GM12878 (cell line): ENCODE measurements at regions not wholly inside any gene's neighbourhood (a gene's known extent, or its start where the extent isn't known, plus 50 kb on each side); places are given as distances from the start of the nearest gene placed in this dataset.

Experiments
- ATAC-seq: fragments of 200-7000 bp; cut with Tn5 transposase; 3 replicates; pipeline ENCODE4 v1.9.1; 2020; ENCODE audit warnings: mild to moderate bottlenecking, moderate library complexity
- BruUV-seq: library from RNA; stranded (reverse); fragments of 400-500 nt; replicated peaks from 2 replicates; lab custom pipeline; 2021; lab: Mats Ljungman, UMichigan
- CTCF ChIA-PET: fragments of 300-600 bp; sonication (Branson Sonifier 250); formaldehyde crosslinking; extraction: SDS; loops from one replicate; lab custom pipeline; 2021; ENCODE audit warnings: inconsistent platforms; lab: Yijun Ruan, JAX
- POLR2A ChIA-PET: fragments of 350-600 bp; formaldehyde crosslinking; extraction: SDS; loops from one replicate; lab custom pipeline; 2021; ENCODE audit warnings: inconsistent platforms; lab: Charles Lee
- RAD21 ChIA-PET: fragments of 300-600 bp; sonication (Branson Sonifier 250); formaldehyde crosslinking; loops from one replicate; lab custom pipeline; 2023; ENCODE audit warnings: antibody characterized with exemption; ENCODE audit not compliant: unreplicated experiment; lab: Charles Lee
- SMC1A ChIA-PET: fragments of 300-600 bp; sonication (Branson Sonifier 250); formaldehyde crosslinking; loops from one replicate; lab custom pipeline; 2023; ENCODE audit not compliant: unreplicated experiment, uncharacterized antibody; lab: Charles Lee
- DNase-seq: peaks from one replicate; pipeline ENCODE4 v3.0.0-alpha.2; 2011; ENCODE audit warnings: low read depth, low spot score
- FAIRE-seq: peaks from 3 replicates; lab custom pipeline; 2011; peaks lifted over from hg19 to GRCh38; lab: Jason Lieb, UNC
- H2AFZ ChIP-seq: 2 replicates; pipeline ENCODE4 v1.6.0; 2011; ENCODE audit warnings: low read depth, low read length, control low read depth; ENCODE audit not compliant: control insufficient read depth
- H3K27ac ChIP-seq: 2 replicates; pipeline ENCODE4 v1.5.1; 2011; ENCODE audit warnings: control low read depth; ENCODE audit not compliant: control insufficient read depth, insufficient read depth
- H3K27me3 ChIP-seq, 2 experiments: replicated peaks in 1 of 2; 2 replicates each; pipeline versions ENCODE4 v1.6.0 to v1.6.1; 2011; ENCODE audit warnings: low read length in 1 of 2; ENCODE audit not compliant: control insufficient read depth in 2 of 2, insufficient read depth in 2 of 2
- H3K36me3 ChIP-seq, 2 experiments: 2 replicates each; pipeline ENCODE4 v1.5.1; 2011; ENCODE audit warnings: low read length in 1 of 2; ENCODE audit not compliant: control insufficient read depth in 2 of 2, insufficient read depth in 2 of 2
- H3K4me1 ChIP-seq: 2 replicates; pipeline ENCODE4 v1.6.1; 2011; ENCODE audit warnings: mild to moderate bottlenecking, low read length, moderate library complexity, mixed read lengths; ENCODE audit not compliant: control insufficient read depth, insufficient read depth
- H3K4me2 ChIP-seq: 2 replicates; pipeline ENCODE4 v1.6.0; 2011; ENCODE audit warnings: control low read depth; ENCODE audit not compliant: control insufficient read depth, insufficient read depth
- H3K4me3 ChIP-seq: fragments of 200-600 bp; sonication (generic); 2 replicates; pipeline ENCODE4 v1.5.1; 2016
- H3K79me2 ChIP-seq: 2 replicates; pipeline ENCODE4 v1.6.0; 2011; ENCODE audit warnings: low read length; ENCODE audit not compliant: control insufficient read depth, insufficient read depth
- H3K9ac ChIP-seq: 2 replicates; pipeline ENCODE4 v1.8.0; 2011; ENCODE audit warnings: low read length, control low read depth, mixed read lengths; ENCODE audit not compliant: control insufficient read depth, insufficient read depth
- H3K9me3 ChIP-seq: replicated peaks from 3 replicates; pipeline ENCODE4 v1.5.1; 2011; ENCODE audit warnings: mild to moderate bottlenecking, low read length; ENCODE audit not compliant: control insufficient read depth, insufficient read depth
- H4K20me1 ChIP-seq: 2 replicates; pipeline ENCODE4 v1.6.0; 2011; ENCODE audit not compliant: control insufficient read depth, insufficient read depth
- NFYB ChIP-seq: IDR thresholded peaks from 2 replicates; pipeline ENCODE4 v1.6.1; 2011; ENCODE audit warnings: low read depth, mild to moderate bottlenecking, low read length, improper control_type of control experiment, moderate library complexity; ENCODE audit not compliant: insufficient read depth
- USF1 ChIP-seq: IDR thresholded peaks from 2 replicates; pipeline ENCODE4 v1.6.1; 2011; ENCODE audit warnings: borderline replicate concordance, low read depth, mild to moderate bottlenecking, moderate library complexity, mixed read lengths, low read length; ENCODE audit not compliant: insufficient read depth; ENCODE audit errors: extremely low read length
- ZBTB40 ChIP-seq: fragments of 450-650 bp; IDR thresholded peaks from 2 replicates; pipeline ENCODE4 v1.6.1; 2016; ENCODE audit warnings: mild to moderate bottlenecking, moderate library complexity, borderline replicate concordance
- WGBS: methylation state at CpG from one replicate; pipeline ENCODE4 v1.1.6; 2016; ENCODE audit warnings: low lambda C conversion rate; ENCODE audit not compliant: insufficient replicate concordance, insufficient coverage; ENCODE audit errors: missing lambda C conversion rate; 5-methylcytosine and 5-hydroxymethylcytosine counted together
- in situ Hi-C: fragments of 300-500 bp; cut with MboI; formaldehyde crosslinking; loops from 9 replicates; pipeline ENCODE4 v1.14.3; 2018; ENCODE audit warnings: mixed read lengths
- intact Hi-C: fragments of 100-400 bp; cut with micrococcal nuclease; formaldehyde crosslinking; loops from one replicate; pipeline ENCODE4 v1.14.2; 2022; ENCODE audit not compliant: unreplicated experiment

GRCh38 chr11:71309611-71310010, 57.2 kb upstream of the SHANK2 start:
- POLR2A ChIA-PET: no interaction called here
- in situ Hi-C loops: no loop called here
- DNase-seq (no peak), FAIRE-seq (no peak), ATAC-seq (no peak)
- Histone ChIP-seq H3K27me3 (peaks cover 0 to 2% of the 10 kb centered on the region in 2 experiments; a peak in 3 of 4 replicates), H3K27ac (no peak overlapping the region), H3K79me2 (no peaks in the 10 kb centered on the region), H3K36me3 (no peaks in the 10 kb centered on the region), H2AFZ (no peak overlapping the region), H3K4me1 (no peaks in the 10 kb centered on the region), H3K4me3 (no peak overlapping the region), H3K4me2 (no peak overlapping the region), H4K20me1 (no peaks in the 10 kb centered on the region), H3K9ac (no peak overlapping the region), H3K9me3 (no peaks in the 10 kb centered on the region; the same call in 2 of the 3 replicates)
- intact Hi-C loops: no loop called here
- BruUV-seq: no TSS peak
- 57% methylated on average over 1 of the region's 1 CpG for WGBS
- SMC1A ChIA-PET: no interaction called here
- no peak for TF ChIP-seq ZBTB40
- TF ChIP-seq USF1: peak; percentile 55
- TF ChIP-seq NFYB: 0 out of 2 replicates have a peak, but pooled peaks have one; percentile 30
- RAD21 ChIA-PET: no interaction called here
- CTCF ChIA-PET: no interaction called here
